WERI-Rb-1 (cell line): ENCODE measurements at regions not wholly inside any gene's neighbourhood (a gene's known extent, or its start where the extent isn't known, plus 50 kb on each side); places are given as distances from the start of the nearest gene placed in this dataset.

Source experiments
- DNase-seq: peaks from one replicate; pipeline ENCODE4 v3.0.0-alpha.2; 2020
- H3K27ac ChIP-seq: fragments of 250-450 bp; sonication (Bioruptor Pico); 2 replicates; pipeline ENCODE4 v1.5.1; 2020; ENCODE audit warnings: mild to moderate bottlenecking, moderate library complexity
- H3K27me3 ChIP-seq: fragments of 250-450 bp; sonication (Bioruptor Pico); 2 replicates; pipeline ENCODE4 v1.5.1; 2021; ENCODE audit warnings: mild to moderate bottlenecking, low read depth, moderate library complexity; ENCODE audit not compliant: insufficient read depth, severe bottlenecking
- H3K36me3 ChIP-seq: fragments of 250-450 bp; sonication (Bioruptor Pico); 2 replicates; pipeline ENCODE4 v1.5.1; 2020; ENCODE audit warnings: mild to moderate bottlenecking, moderate library complexity
- H3K4me3 ChIP-seq: 2 replicates; pipeline ENCODE4 v1.5.1; 2011; ENCODE audit warnings: low read depth, mild to moderate bottlenecking, control low read depth, low read length
- H3K9me3 ChIP-seq: fragments of 250-450 bp; sonication (Bioruptor Pico); 2 replicates; pipeline ENCODE4 v1.5.1; 2021; ENCODE audit warnings: mild to moderate bottlenecking, moderate library complexity; ENCODE audit not compliant: severe bottlenecking
- CTCF ChIP-seq: IDR thresholded peaks from 2 replicates; pipeline ENCODE4 v1.5.1; 2011; ENCODE audit warnings: low read depth, mild to moderate bottlenecking, control low read depth, inconsistent platforms, low read length

- Histone ChIP-seq H3K27ac (no peak overlapping the region), H3K4me3 (no peak overlapping the region), H3K27me3 (peaks cover 86% of the 10 kb centered on the region), H3K36me3 (no peaks in the 10 kb centered on the region), H3K9me3 (no peaks in the 10 kb centered on the region)
- peak; percentile 40 for DNase-seq
- peak; percentile 71 for TF ChIP-seq CTCF
Measured at GRCh38 chr21:35840197-35840799, 220.0 kb downstream of the SETD4 start.

GRCh38 chr21:35838987-35839763 is 221.2 kb downstream of the SETD4 start:
- Histone ChIP-seq H3K36me3 (no peaks in the 10 kb centered on the region), H3K4me3 (no peak overlapping the region), H3K27me3 (peaks cover 82% of the 10 kb centered on the region), H3K27ac (no peak overlapping the region), H3K9me3 (no peaks in the 10 kb centered on the region)
- no peak for DNase-seq
- no peak for TF ChIP-seq CTCF

- no peak for DNase-seq
- Histone ChIP-seq H3K4me3 (no peak overlapping the region), H3K27ac (no peak overlapping the region), H3K9me3 (no peaks in the 10 kb centered on the region), H3K36me3 (no peaks in the 10 kb centered on the region), H3K27me3 (peaks cover 79% of the 10 kb centered on the region)
- TF ChIP-seq CTCF, result no peak
Measured at GRCh38 chr21:35838350-35838749, 222.0 kb downstream of the SETD4 start.

GRCh38 chr21:35833991-35834390 is 226.3 kb downstream of the SETD4 start:
- DNase-seq, result no peak
- Histone ChIP-seq H3K27ac (no peak overlapping the region), H3K36me3 (no peaks in the 10 kb centered on the region), H3K27me3 (peaks cover 90% of the 10 kb centered on the region), H3K4me3 (no peak overlapping the region), H3K9me3 (no peaks in the 10 kb centered on the region)
- no peak for TF ChIP-seq CTCF

GRCh38 chr21:35833388-35833787 is 226.9 kb downstream of the SETD4 start:
- H3K9me3 ChIP-seq, result no peaks in the 10 kb centered on the region
- H3K36me3 ChIP-seq, result no peaks in the 10 kb centered on the region
- no peak overlapping the region for H3K27ac ChIP-seq
- H3K4me3 ChIP-seq, result no peak overlapping the region
- no peak for DNase-seq
- TF ChIP-seq CTCF, result no peak
- peaks cover 92% of the 10 kb centered on the region for H3K27me3 ChIP-seq
